ENCODE measurements at regions not wholly inside any gene's neighbourhood (a gene's known extent, or its start where the extent isn't known, plus 50 kb on each side); places are given as distances from the start of the nearest gene placed in this dataset.

GRCh38 chr3:6097556-6097955 is 763.4 kb upstream of the GRM7 start:
- Histone ChIP-seq H3K4me1 (ENCODE audit: insufficient read depth, low read length, poor library complexity, severe bottlenecking) (no peaks in the 10 kb centered on the region), H4K20me1 (ENCODE audit: insufficient read depth, low read length) (no peaks in the 10 kb centered on the region), H3K27ac (ENCODE audit: low read depth, low read length, poor library complexity, severe bottlenecking) (no peak overlapping the region), H3K4me2 (ENCODE audit: low read length) (no peak overlapping the region), H3K36me3 (ENCODE audit: insufficient read depth, low read length) (no peaks in the 10 kb centered on the region), H3K79me2 (ENCODE audit: insufficient read depth, low read depth, low read length) (no peaks in the 10 kb centered on the region), H3K9me3 (ENCODE audit: low read length) (no peaks in the 10 kb centered on the region), H2AFZ (ENCODE audit: low read length) (no peak overlapping the region), H3K9me2 (ENCODE audit: insufficient read depth, low read length) (no peaks in the 10 kb centered on the region), H3K4me3 (ENCODE audit: low read depth, low read length, poor library complexity, severe bottlenecking) (no peak overlapping the region)
- BruUV-seq (replicated peaks) = no TSS peak
- no peak for DNase-seq (ENCODE audit: low spot score)
- intact Hi-C loops (cut with micrococcal nuclease; ENCODE audit: unreplicated experiment) = no loop called here
- TF ChIP-seq EZH2phosphoT487 (IDR thresholded peaks at IDR 0.05; ENCODE audit: borderline replicate concordance, low read depth, low read length) (no peak), CTCF (conservative IDR thresholded peaks at IDR 0.05; ENCODE audit: low read length) (no peak)
- ChIA-PET POLR2A (interaction anchor here (0.8 to 1.3 kb wide), 2 partner anchors 39 to 401 kb away, joined by 3 to 4 read pairs; no protein-coding TSS in a partner anchor), CTCF (ENCODE audit: unreplicated experiment) (no interaction called here)

DNA sequence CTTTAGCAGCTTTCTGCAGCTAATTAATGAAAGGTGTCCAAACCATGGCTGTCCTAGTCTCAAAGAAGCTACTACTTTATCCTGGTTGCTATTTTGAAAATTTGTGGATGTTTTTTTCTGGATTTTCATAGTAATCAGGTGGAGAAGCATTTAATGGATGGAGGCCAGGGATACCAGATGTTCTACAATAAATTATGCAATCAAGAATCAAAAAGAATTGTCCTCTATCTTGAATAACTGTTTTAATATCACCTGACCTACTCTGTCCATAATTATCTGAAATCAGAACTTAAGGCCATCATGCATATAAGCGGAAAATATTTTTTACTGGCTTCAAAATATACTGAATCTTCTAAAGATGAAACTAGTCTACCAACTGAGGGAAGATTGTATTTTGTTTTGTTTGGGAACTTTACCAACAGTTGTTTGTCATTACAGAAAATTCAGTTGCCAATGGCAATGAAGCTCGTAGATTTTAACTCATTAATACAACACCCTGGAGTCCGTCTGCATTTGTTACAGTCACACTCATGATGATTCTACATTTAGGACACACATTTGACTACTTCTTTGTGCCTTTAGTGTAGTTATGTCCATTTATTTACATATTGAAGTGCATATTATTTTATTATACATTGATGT is 762.3 kb upstream of the GRM7 start:
- Histone ChIP-seq H2AFZ (ENCODE audit: low read length) (no peak overlapping the region), H3K4me1 (ENCODE audit: insufficient read depth, low read length, poor library complexity, severe bottlenecking) (no peaks in the 10 kb centered on the region), H4K20me1 (ENCODE audit: insufficient read depth, low read length) (no peaks in the 10 kb centered on the region), H3K4me3 (ENCODE audit: low read depth, low read length, poor library complexity, severe bottlenecking) (no peak overlapping the region), H3K36me3 (ENCODE audit: insufficient read depth, low read length) (no peaks in the 10 kb centered on the region), H3K79me2 (ENCODE audit: insufficient read depth, low read depth, low read length) (no peaks in the 10 kb centered on the region), H3K4me2 (ENCODE audit: low read length) (no peak overlapping the region), H3K9me2 (ENCODE audit: insufficient read depth, low read length) (no peaks in the 10 kb centered on the region), H3K27ac (ENCODE audit: low read depth, low read length, poor library complexity, severe bottlenecking) (no peak overlapping the region), H3K9me3 (ENCODE audit: low read length) (no peaks in the 10 kb centered on the region)
- intact Hi-C loops (cut with micrococcal nuclease; ENCODE audit: unreplicated experiment) = no loop called here
- no peak for TF ChIP-seq CTCF (conservative IDR thresholded peaks at IDR 0.05; ENCODE audit: low read length)
- TF ChIP-seq EZH2phosphoT487 (IDR thresholded peaks at IDR 0.05; ENCODE audit: borderline replicate concordance, low read depth, low read length) = no peak
- BruUV-seq (replicated peaks) = no TSS peak
- DNase-seq (ENCODE audit: low spot score) = no peak
- ChIA-PET CTCF (ENCODE audit: unreplicated experiment) (no interaction called here), POLR2A (interaction anchor here (0.8 to 1.3 kb wide), 2 partner anchors 40 to 402 kb away, joined by 3 to 4 read pairs; no protein-coding TSS in a partner anchor)

- DNase-seq (ENCODE audit: low spot score) = no peak
- no peak overlapping the region for H3K27ac ChIP-seq (ENCODE audit: low read depth, low read length, poor library complexity, severe bottlenecking)
- no peaks in the 10 kb centered on the region for H3K9me2 ChIP-seq (ENCODE audit: insufficient read depth, low read length)
- no peak overlapping the region for H3K4me2 ChIP-seq (ENCODE audit: low read length)
- no peaks in the 10 kb centered on the region for H3K4me1 ChIP-seq (ENCODE audit: insufficient read depth, low read length, poor library complexity, severe bottlenecking)
- H2AFZ ChIP-seq (ENCODE audit: low read length) = no peak overlapping the region
- H3K4me3 ChIP-seq (ENCODE audit: low read depth, low read length, poor library complexity, severe bottlenecking) = no peak overlapping the region
- no peaks in the 10 kb centered on the region for H3K79me2 ChIP-seq (ENCODE audit: insufficient read depth, low read depth, low read length)
- no peaks in the 10 kb centered on the region for H4K20me1 ChIP-seq (ENCODE audit: insufficient read depth, low read length)
- ChIA-PET CTCF (ENCODE audit: unreplicated experiment) (no interaction called here), POLR2A (interaction anchor here (0.6 kb wide), 1 partner anchor 23 kb away, joined by 3 read pairs; no protein-coding TSS in a partner anchor)
- intact Hi-C loops (cut with micrococcal nuclease; ENCODE audit: unreplicated experiment) = no loop called here
- TF ChIP-seq EZH2phosphoT487 (IDR thresholded peaks at IDR 0.05; ENCODE audit: borderline replicate concordance, low read depth, low read length) (no peak), CTCF (conservative IDR thresholded peaks at IDR 0.05; ENCODE audit: low read length) (no peak)
- no peaks in the 10 kb centered on the region for H3K36me3 ChIP-seq (ENCODE audit: insufficient read depth, low read length)
- no TSS peak for BruUV-seq (replicated peaks)
- no peaks in the 10 kb centered on the region for H3K9me3 ChIP-seq (ENCODE audit: low read length)
These were observed 761.3 kb upstream of the GRM7 start for GRCh38 chr3:6099458-6100075.

Measured in OCI-LY7 (cell line).